HG03520 (cell line): ENCODE measurements at regions not wholly inside any gene's neighbourhood (a gene's known extent, or its start where the extent isn't known, plus 50 kb on each side); places are given as distances from the start of the nearest gene placed in this dataset.
A peak's percentile ranks its signal among the peaks of the same experiment; 100 is the strongest.
"Not testable (repeated sequence)": the region's sequence is repeated elsewhere in the genome, so short reads cannot be mapped to it uniquely, and the experiment has no call there.

Experiments
- ATAC-seq: cut with Tn5 transposase; IDR thresholded peaks from one replicate; pipeline ENCODE4 v1.9.1; 2021; ENCODE audit warnings: mild to moderate bottlenecking, moderate library complexity; ENCODE audit not compliant: unreplicated experiment

- ATAC-seq: no peak
These were observed 710.7 kb downstream of the STPG2 start for GRCh38 chr4:97432551-97432950.

- not testable (repeated sequence) for ATAC-seq
These were observed 705.1 kb downstream of the STPG2 start for GRCh38 chr4:97437998-97438705.

- ATAC-seq: no peak
These were observed 690.1 kb downstream of the STPG2 start for GRCh38 chr4:97453186-97453585.

- no peak for ATAC-seq
These were observed 686.0 kb downstream of the STPG2 start for GRCh38 chr4:97457253-97457652.

GRCh38 chr4:97468272-97468671, 675.0 kb downstream of the STPG2 start:
- ATAC-seq: no peak

- no peak for ATAC-seq
These were observed 667.7 kb downstream of the STPG2 start for GRCh38 chr4:97475621-97476020.

GRCh38 chr4:97477974-97478373, 665.3 kb downstream of the STPG2 start:
- no peak for ATAC-seq

GRCh38 chr4:97479388-97479787, 663.9 kb downstream of the STPG2 start:
- no peak for ATAC-seq

GRCh38 chr4:97491856-97492255, 651.4 kb downstream of the STPG2 start:
- ATAC-seq: no peak

- ATAC-seq: no peak
These were observed 649.3 kb downstream of the STPG2 start for GRCh38 chr4:97493815-97494518.

- ATAC-seq: no peak
These were observed 646.9 kb downstream of the STPG2 start for GRCh38 chr4:97496298-97496873.

- no peak for ATAC-seq
These were observed 644.4 kb downstream of the STPG2 start for GRCh38 chr4:97498875-97499274.

GRCh38 chr4:97500423-97500822, 642.9 kb downstream of the STPG2 start:
- peak; percentile 97 for ATAC-seq

- ATAC-seq: no peak
These were observed 638.6 kb downstream of the STPG2 start for GRCh38 chr4:97504713-97505112.

- no peak for ATAC-seq
These were observed 635.6 kb downstream of the STPG2 start for GRCh38 chr4:97507587-97508245.
